GM19035 (cell line): ENCODE measurements at regions not wholly inside any gene's neighbourhood (a gene's known extent, or its start where the extent isn't known, plus 50 kb on each side); places are given as distances from the start of the nearest gene placed in this dataset.
"Not testable (repeated sequence)": the region's sequence is repeated elsewhere in the genome, so short reads cannot be mapped to it uniquely, and the experiment has no call there.

ENCODE experiments used
- ATAC-seq: cut with Tn5 transposase; IDR thresholded peaks from one replicate; pipeline ENCODE4 v1.9.1; 2021; ENCODE audit not compliant: unreplicated experiment

DNA sequence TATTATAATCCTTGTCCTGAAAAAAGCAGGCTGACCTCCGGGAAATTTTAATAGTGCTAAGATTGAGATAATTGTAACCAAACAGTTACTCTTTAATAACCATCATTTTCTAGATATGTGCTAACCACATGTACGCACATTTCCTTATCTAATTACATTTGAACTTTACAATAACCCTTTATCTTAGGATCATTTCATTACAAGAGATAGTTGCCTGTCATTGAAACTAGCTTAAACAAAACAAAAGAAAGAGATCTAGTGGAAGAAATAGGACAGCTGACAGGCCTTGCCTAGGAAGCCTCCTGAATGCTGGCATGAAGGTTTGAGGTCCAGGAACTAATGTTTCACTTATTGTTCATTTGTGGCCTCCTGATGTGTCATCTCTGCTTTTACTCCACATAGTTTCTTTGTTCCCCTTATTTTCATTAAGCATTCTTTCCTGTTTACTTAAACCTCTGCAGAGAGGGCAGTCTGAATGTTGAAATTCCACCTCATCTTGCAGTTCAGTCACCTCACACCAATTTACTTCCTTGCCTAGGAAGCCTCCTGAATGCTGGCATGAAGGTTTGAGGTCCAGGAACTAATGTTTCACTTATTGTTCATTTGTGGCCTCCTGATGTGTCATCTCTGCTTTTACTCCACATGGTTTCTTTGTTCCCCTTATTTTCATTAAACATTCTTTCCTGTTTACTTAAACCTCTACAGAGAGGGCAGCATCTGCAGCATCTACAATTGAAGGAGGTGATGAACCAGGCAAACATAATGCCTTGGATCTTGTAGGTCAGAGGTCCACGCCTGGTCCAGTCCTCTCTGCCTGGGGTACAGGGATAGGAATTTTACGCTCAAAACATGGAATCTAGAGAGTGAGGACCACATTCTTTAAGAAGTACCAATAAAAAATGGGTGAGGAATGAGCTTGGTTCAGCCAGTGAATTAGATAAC, 247.5 kb downstream of the SPATA31A6 start:
- not testable (repeated sequence) for ATAC-seq

DNA sequence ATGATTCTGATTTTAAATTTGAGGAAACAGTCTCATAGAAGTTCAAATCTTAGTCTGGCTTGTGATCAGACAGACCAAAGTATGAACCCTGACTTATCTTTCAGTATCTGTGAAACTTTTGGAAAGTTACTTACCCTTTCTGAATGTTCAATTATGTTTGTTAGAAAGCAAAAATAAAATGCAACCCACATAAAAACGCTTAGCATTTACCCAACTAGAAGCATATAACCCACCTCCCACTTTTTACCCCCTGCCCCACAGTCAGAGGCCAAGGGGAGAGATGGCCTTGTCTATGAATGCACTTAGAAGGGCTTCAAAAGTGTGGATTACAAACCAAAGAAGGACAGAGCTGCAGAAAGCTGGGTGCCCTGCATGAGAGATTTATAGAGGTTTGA, 248.2 kb downstream of the SPATA31A6 start:
- not testable (repeated sequence) for ATAC-seq

DNA sequence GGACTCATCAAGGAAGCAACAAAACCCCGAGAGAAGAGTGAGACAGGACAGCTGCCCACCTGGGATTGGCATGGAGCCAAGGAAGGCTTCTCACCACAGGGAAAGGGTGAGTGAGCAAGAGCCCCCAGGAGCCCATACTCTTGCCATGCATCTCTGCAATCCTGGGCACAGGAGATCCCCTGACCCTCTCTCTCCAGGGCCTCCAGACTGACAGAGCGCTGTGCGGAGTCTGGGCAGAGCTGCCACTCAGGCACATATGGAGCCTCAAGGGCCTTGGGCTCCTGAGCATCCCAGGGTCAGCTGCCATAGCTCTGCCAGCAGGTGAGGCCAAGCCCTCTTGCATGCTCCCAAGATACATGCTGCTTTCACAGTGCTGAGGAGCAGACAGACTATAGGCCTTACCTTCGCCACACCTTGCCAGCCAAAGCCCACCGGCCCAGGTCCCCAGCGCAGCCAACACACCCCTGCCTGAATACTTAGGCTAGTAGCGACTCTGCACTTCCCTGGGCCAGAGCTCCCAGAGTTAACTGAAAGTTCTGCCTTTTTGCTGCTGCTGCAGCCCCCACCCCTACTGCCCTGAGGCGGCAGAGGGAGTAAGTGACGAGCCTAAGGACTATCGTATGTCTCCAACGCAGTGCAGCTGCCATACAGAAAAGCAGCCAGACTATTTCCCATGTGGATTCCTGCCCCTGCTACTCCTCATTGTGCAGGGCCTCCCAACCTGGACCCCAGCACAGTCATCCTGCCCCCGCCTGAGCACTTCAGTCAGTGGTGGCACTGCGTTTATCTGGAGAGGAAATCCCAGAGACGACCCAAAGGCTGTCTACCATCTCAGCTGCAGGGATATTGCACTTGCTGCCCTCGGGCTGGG, 251.6 kb downstream of the SPATA31A6 start:
- not testable (repeated sequence) for ATAC-seq

DNA sequence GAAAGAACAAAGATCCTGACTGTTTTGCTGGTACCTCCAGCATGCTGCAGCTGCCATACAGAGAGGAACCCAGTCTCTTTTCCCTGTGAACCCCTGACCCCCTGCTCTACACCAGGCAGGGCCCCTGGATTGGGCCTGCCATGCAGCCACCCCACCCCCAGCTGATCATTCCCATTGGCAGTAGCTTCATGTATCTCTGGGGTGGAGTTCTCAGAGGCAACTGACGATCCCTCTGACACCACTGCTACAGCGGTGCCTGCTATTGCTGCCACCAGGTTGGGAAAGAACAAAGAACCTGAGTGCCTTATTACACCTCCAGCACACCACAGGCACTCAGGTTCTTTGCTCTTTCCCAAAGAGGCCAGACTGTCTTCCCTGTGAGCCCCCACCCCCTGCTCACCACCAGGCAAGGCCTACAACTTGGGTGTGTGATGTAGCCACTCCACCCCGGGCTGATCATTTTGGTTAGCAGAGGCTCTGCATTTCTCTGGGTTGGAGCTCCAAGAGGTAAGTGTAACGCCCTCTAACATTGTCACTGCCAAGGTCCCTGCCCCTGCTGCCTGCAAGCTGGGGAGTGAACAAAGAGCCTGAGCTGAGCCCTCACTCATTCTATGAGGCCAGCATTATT, 252.4 kb downstream of the SPATA31A6 start:
- ATAC-seq = not testable (repeated sequence)

DNA sequence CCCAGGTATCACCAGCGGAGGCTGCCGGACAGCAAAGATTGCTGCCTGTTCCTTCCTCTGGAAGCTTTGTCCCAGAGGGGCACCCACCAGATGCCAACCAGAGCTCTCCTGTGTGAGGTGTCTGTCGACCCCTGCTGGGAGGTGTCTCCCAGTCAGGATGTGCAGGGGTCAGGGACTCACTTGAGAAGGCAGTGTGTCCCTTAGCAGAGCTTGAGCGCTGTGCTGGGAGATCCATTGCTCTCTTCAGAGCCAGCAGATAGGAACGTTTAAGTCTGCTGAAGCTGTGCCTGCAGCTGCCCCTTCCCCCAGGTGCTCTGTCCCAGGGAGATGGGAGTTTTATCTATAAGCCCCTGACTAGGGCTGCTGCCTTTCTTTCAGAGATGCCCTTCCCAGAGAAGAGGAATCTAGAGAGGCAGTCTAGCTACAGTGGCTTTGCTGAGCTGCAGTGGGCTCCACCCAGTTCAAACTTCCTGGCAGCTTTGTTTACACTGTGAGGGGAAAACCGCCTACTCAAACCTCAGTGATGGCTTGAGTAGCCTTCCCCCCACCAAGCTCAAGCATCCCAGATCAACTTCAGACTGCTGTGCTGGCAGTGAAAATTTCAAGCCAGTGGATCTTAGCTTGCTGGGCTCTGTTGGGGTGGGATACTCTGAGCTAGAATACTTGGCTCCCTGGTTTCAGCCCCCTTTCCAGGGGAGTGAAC, 253.7 kb downstream of the SPATA31A6 start:
- peak; percentile 56 for ATAC-seq

DNA sequence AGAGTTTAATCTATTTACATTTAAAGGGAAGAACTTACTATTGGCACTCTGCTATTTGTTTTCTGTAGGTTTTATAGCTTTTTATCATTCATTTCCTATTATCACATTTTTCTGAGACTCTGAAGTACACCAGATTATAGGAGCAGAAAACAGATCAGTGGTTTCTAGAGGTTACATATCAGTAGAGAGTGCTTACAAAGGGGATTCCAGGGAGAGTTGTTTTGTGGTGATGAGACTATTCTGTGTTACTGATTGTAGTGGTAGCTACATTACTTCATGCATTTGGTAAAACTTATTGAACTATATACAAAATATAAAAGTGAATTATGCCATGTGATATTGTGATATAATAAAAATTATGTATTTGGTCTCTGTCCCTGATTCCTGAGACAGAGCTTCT, 259.2 kb downstream of the SPATA31A6 start:
- not testable (repeated sequence) for ATAC-seq

DNA sequence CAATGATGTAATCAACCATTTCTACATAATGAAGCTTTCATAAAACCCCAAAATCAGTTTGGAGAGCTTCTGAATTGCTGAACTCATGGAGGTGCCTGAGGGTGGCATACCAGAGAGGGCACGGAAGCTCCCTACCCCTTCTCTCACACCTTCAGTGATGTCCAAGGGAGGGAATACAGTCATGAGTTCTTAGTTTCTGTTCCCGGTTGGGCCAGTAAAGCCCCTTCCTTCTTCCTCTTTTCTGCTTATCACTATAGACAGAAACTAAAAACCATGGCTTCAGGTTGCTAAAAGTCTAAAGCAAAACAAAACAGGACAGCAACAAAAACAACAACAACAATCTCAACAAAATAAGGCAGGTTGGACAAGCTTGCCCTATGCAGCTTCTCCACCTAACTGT, 260.0 kb downstream of the SPATA31A6 start:
- not testable (repeated sequence) for ATAC-seq

DNA sequence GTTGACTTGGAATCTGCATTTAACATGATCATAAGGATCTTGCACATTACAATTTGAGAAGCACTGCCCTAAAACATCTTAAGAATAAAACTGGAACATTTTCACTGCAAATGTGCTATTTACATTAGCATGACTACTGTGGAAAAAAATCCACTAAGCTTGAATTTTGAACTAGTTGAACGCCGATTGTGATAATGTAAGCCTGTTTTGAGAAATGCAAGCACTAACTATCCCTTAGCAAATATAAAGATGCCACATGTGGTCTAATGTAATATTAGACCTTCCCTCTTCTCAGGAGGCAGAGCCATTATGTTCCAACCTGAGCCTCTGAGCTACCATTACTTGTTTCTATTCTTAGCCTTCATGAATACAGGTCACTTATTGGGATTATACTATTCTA, 278.0 kb downstream of the SPATA31A6 start:
- not testable (repeated sequence) for ATAC-seq

DNA sequence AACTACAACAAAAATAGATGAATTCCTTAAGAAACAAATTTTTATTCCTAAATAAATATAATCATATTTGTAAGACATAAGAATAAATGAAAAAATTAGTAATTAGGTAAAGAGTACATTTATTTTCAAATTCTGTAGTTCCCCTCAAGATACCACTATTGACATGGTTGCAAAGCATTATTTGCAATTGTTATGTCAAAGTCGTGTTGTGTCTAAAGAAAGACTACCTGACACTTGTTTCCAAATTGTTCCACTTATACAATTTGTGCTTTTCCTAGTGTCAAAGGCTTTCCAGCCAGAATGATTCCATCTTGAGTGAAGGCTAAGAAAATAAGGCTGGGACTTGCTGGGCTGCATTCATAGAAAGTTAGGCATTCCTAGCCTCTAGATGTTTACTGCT, 278.4 kb downstream of the SPATA31A6 start:
- ATAC-seq = not testable (repeated sequence)

DNA sequence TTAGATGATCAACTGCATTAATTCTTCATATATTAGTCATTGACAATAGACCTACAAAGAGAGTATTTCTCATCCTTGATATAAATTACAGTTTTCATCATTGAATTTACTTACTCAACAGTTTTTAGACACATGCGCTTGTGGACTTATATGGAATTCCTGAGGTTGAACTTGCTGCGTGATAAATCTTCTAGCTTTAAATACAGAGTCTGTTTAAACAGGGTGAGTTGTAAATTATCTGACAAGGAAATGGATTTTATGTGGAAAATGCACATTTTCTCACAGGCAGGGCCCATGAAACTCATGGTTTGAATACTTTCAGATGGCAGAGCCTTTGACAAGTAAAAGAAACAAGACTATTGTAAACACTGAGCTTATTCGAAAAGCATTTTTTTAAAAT, 280.5 kb downstream of the SPATA31A6 start:
- not testable (repeated sequence) for ATAC-seq

DNA sequence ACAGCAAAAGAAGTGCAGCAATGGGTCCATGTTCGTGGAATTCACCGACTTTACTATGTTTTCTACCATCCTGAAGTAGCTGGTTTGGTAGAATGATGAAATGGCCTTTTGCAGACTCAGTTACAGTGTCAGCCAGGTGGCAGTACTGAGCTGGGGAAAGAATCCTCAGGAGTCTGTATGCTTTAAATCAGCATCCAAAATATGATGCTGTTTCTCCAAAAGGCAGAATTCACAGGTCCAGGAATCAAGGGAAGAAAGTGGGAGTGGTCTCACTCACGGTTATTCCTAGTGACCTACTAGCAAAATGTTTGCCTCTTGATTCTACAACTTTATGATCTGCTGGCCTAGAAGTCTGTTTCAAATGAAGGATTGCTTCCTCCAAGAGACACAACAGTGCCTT, 287.1 kb downstream of the SPATA31A6 start:
- ATAC-seq = not testable (repeated sequence)

DNA sequence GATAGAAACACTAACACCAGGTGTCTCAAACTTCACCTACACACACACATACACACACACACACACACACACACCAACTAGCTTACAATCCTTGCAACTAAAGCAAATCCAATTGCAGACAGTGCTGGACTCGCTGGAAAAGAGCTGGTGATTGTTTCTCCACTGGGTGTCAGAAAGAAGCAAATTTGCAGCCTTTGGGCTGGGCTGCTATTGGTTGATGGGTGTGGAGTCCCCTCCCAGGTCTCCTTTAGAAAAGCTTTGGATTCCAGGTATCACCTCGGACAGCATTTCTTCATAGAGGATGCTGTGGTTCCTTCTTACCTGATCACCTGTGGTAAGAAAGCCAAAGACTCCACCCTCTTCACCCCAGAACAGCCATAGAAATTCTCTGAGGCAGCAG, 307.5 kb downstream of the SPATA31A6 start:
- not testable (repeated sequence) for ATAC-seq

DNA sequence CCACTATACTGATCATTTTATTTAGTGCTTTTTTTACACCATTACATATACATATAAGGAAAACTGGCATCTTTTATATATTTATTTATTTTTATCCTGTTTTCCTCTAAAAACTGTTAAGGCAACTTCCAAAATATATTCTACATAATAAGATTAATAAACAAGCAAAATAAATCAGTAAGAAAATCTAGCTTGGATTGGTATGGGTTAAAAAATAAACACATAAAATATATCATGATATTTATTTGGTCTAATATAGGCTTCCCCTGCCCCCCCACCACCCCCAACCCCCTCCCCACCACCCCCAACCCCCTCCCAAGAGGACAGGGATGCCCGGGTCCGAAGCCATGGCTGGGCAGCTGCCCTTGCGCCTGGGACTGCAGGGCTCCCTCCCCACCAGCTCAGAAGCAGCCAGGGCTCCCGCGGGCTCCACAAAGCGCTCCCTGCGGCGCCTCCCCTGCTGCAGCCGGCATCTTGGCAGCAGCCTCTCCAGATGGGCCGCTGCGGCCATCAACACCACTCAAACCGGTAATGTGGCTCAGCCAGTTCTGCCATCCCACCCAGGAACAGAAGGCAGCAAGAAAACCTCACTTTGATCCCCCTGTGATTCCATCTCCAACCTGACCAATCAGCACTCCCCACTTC, 319.3 kb downstream of the SPATA31A6 start:
- not testable (repeated sequence) for ATAC-seq

DNA sequence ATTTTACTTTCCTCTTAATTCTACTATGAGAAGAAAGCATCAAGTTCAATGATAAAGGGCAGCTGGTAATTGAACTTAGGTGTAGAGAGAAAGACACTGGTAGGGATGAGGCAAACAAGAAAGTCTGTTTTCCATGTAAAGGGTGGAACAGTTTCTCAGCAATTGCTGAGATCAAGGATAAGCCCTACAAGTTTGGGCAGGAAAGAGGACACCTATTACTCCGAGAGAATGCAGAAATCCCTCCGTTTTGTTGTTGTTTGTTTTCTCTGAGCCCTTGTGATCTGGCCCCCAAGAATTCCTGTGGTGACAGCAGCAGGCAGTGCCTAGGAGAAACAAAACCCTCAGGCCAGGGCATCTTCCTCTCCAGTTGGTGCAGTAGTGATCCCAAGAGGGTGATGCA, 324.7 kb downstream of the SPATA31A6 start:
- not testable (repeated sequence) for ATAC-seq

DNA sequence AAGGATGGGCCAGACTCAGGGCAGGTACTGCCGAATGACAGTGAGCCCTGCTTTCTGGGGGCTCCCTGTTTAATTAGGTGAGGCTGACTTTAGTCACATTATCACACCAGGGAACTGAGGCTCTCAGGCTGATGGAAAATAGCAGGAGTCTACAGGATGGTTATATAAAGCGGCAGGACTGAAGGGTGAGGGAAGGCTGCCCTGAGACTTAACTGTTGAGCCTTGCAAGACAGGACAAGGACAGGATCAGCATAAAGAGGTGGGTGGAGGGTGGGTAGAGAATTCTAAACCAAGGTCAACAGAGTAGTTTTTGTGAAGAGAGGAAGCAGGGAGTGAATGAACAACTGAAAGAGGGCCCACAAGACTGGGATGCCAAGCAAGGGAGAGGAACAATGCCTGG, 330.1 kb downstream of the SPATA31A6 start:
- ATAC-seq = not testable (repeated sequence)

DNA sequence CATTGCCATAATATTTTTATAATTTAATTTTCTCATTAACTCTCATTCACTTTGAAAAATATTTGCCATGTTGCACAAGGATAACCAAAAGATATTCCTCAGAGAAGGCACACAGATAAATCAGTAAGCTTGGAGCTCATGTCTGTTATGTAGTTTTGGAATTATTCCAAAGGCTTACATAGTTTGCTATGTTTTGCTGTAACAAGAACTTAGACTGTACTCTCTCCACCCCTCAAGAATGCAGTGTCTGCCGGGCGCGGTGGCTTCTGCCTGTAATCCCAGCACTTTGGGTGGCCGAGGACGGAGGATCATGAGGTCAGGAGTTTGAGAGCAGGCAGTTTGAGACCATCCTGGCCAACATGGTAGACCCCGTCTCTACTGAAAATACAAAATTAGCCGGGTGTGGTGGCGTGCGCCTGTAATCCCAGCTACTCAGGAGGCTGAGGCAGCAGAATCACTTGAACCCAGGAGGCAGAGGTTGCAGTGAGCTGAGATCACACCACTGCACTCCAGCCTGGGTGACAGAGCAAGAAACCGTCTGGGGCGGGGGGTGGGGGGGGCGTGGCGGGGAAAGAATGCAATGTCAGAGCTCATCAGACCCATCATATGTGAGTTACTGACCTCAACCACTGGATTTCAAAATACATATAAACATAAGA, 351.0 kb downstream of the SPATA31A6 start:
- ATAC-seq = not testable (repeated sequence)

DNA sequence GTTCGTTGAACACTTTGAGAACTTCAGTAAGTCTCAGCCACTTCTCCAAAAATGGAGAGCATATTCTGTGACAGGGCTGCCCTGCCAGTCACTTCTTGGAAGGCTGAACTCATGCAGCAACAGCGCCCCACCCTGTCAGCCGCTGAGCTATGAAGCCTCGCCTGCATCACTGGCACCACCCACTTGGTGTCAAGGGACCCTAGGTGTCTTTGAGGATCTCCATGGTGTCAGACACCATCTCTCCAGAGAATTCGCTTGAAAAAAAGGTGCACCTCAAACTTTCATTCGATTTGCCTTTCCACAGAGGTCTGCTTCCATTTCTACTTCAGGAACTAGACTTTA, 351.5 kb downstream of the SPATA31A6 start:
- not testable (repeated sequence) for ATAC-seq

DNA sequence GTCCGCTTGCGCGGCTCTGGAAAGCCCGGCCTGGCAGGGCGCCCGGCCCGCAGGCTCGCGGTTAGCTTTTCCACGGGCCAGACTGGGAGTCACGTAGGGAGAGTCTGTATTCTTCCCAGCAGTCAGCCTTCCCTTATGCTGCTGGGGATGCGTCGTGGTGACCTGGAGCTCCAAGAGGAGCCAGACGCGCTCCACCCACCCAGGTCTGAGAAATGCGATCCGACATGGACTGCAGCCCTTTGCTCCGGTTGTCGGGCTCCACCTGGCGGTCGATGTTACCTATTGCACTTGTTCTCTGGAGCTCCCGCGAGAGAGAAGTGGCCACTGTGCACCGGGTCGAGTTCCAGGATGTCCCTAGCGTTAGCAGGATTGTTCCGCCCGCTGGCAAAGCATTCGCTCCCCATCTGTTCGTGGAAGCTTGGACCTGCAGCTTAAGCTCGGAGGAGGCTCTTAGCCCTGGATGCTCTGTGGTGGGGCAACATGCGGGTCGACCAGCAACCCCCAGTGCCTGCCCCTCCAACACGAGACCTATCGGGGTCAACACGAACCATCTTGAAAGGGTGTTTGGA, 367.4 kb downstream of the SPATA31A6 start:
- ATAC-seq = not testable (repeated sequence)

DNA sequence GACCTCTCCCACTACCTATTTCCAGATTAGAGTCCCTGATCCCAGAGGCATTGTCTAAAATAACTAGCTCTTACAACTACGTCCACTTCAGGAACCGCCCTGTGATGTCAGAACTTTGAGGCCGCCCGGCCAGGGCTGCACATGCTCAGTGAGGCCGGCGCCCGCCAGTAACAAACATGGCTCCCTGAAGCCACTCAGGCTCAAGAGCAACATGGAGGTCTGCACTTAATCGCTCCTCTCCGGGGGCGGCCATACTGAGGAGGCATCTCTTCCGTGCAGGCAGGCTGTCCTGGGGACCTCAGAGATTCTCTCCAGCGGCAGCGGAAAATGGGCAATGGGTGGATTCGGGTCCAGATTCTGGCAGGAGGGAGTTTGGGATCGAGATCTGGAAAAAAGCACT, 385.1 kb downstream of the SPATA31A6 start:
- not testable (repeated sequence) for ATAC-seq
